ENCODE measurements at regions not wholly inside any gene's neighbourhood (a gene's known extent, or its start where the extent isn't known, plus 50 kb on each side); places are given as distances from the start of the nearest gene placed in this dataset.

GRCh38 chr2:185142677-185143076, 544.3 kb downstream of the ZNF804A start:
- TF ChIP-seq POLR2A (IDR thresholded peaks at IDR 0.05; ENCODE audit: low read length) (no peak), GATA1 (IDR thresholded peaks at IDR 0.05; ENCODE audit: low read depth, low read length) (no peak)
